GM23338 (cell line): ENCODE measurements at regions not wholly inside any gene's neighbourhood (a gene's known extent, or its start where the extent isn't known, plus 50 kb on each side); places are given as distances from the start of the nearest gene placed in this dataset.
"Not testable (repeated sequence)": the region's sequence is repeated elsewhere in the genome, so short reads cannot be mapped to it uniquely, and the experiment has no call there.

Experiments
- ATAC-seq: fragments of 200-7000 bp; cut with Tn5 transposase; 3 replicates; pipeline ENCODE4 v1.9.1; 2020
- DNase-seq: peaks from one replicate; pipeline ENCODE4 v3.0.0-alpha.2; 2015; ENCODE audit warnings: low spot score
- H2AFZ ChIP-seq: fragments of 200-600 bp; sonication (generic); 2 replicates; pipeline ENCODE4 v1.8.0; 2016; ENCODE audit warnings: antibody characterized with exemption, mild to moderate bottlenecking, moderate library complexity
- H3F3A ChIP-seq: fragments of 200-600 bp; sonication (generic); replicated peaks from 2 replicates; pipeline ENCODE4 v1.8.0; 2017; ENCODE audit warnings: antibody characterized with exemption, mixed run types, low read depth
- H3K27ac ChIP-seq: fragments of 200-600 bp; sonication (generic); 2 replicates; pipeline ENCODE4 v1.6.1; 2016; ENCODE audit warnings: low read depth
- H3K27me3 ChIP-seq: fragments of 200-600 bp; sonication (generic); 2 replicates; pipeline ENCODE4 v1.8.0; 2016; ENCODE audit warnings: mild to moderate bottlenecking, mixed run types, moderate library complexity; ENCODE audit not compliant: insufficient read depth
- H3K36me3 ChIP-seq: fragments of 200-600 bp; sonication (generic); 2 replicates; pipeline ENCODE4 v1.8.0; 2016; ENCODE audit warnings: mild to moderate bottlenecking; ENCODE audit not compliant: insufficient read depth
- H3K4me1 ChIP-seq: fragments of 200-600 bp; sonication (generic); 2 replicates; pipeline ENCODE4 v1.8.0; 2016; ENCODE audit warnings: mild to moderate bottlenecking, moderate library complexity; ENCODE audit not compliant: insufficient read depth
- H3K4me2 ChIP-seq: fragments of 200-600 bp; sonication (generic); 2 replicates; pipeline ENCODE4 v1.7.1; 2017; ENCODE audit warnings: mixed run types
- H3K4me3 ChIP-seq: fragments of 200-600 bp; sonication (generic); 2 replicates; pipeline ENCODE4 v1.6.1; 2016; ENCODE audit warnings: mixed run types
- H3K79me2 ChIP-seq: fragments of 200-600 bp; sonication (generic); replicated peaks from 2 replicates; pipeline ENCODE4 v1.8.0; 2017; ENCODE audit warnings: mild to moderate bottlenecking; ENCODE audit not compliant: insufficient read depth
- H3K9me2 ChIP-seq: fragments of 200-600 bp; sonication (generic); 2 replicates; pipeline ENCODE4 v1.8.0; 2017; ENCODE audit not compliant: insufficient read depth
- H4K20me1 ChIP-seq: fragments of 200-600 bp; sonication (generic); replicated peaks from 2 replicates; pipeline ENCODE4 v1.8.0; 2017; ENCODE audit warnings: mild to moderate bottlenecking; ENCODE audit not compliant: insufficient read depth
- H3K27ac Mint-ChIP-seq: 2 replicates; pipeline ENCODE4 v1.8.0; 2020; ENCODE audit warnings: inconsistent platforms, mild to moderate bottlenecking, moderate library complexity, mixed read lengths
- H3K27me3 Mint-ChIP-seq: 3 replicates; pipeline ENCODE4 v1.8.0; 2022; ENCODE audit warnings: low read depth, mild to moderate bottlenecking, moderate library complexity, mixed read lengths, inconsistent platforms; ENCODE audit not compliant: insufficient read depth, poor library complexity
- H3K36me3 Mint-ChIP-seq: 3 replicates; pipeline ENCODE4 v1.8.0; 2021; ENCODE audit warnings: low read depth, mild to moderate bottlenecking, inconsistent platforms, moderate library complexity, mixed read lengths
- H3K4me1 Mint-ChIP-seq: 3 replicates; pipeline ENCODE4 v1.8.0; 2020; ENCODE audit warnings: mild to moderate bottlenecking, inconsistent platforms, mixed read lengths
- H3K4me3 Mint-ChIP-seq: 3 replicates; pipeline ENCODE4 v1.8.0; 2021; ENCODE audit warnings: moderate library complexity, mild to moderate bottlenecking, inconsistent platforms, mixed read lengths
- H3K9me3 Mint-ChIP-seq: 3 replicates; pipeline ENCODE4 v1.8.0; 2020; ENCODE audit warnings: moderate library complexity, mild to moderate bottlenecking, inconsistent platforms, mixed read lengths
- EZH2 ChIP-seq: fragments of 200-600 bp; sonication (generic); IDR thresholded peaks from one replicate; pipeline ENCODE4 v1.8.0; 2017; ENCODE audit warnings: antibody characterized with exemption, mild to moderate bottlenecking, low read depth; ENCODE audit not compliant: unreplicated experiment
- EZH2phosphoT487 ChIP-seq: fragments of 200-600 bp; sonication (generic); IDR thresholded peaks from one replicate; pipeline ENCODE4 v1.8.1; 2018; ENCODE audit warnings: antibody characterized with exemption; ENCODE audit not compliant: unreplicated experiment
- TF ChIP-seq, protein P1 (sequence below): fragments of 250-450 bp; sonication (Bioruptor Pico); IDR thresholded peaks from 2 replicates; pipeline ENCODE4 v1.5.0; 2020; ENCODE audit warnings: mild to moderate bottlenecking, moderate library complexity
- TF ChIP-seq, protein P2 (sequence below): IDR thresholded peaks from 2 replicates; pipeline ENCODE4 v1.6.1; 2016; ENCODE audit warnings: antibody characterized with exemption

DNA sequence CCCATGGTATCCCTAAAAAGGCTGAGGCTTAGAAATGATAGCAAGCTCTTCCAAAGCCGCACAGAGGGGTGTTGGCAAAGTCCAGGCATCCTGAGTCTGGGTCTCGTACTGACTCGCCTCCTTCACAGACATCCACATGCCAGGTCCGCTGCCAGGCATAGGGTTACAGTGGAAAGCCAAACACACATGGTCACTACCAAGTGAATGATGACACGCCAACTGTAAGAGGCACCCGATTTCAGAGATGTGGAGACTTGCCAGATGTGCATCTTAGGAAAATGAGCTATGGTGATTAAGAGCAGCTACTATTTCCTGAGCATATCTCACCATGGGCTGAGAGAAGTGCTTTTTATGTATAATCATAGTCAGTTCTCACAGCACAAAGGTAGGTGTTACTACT, 314.9 kb downstream of the MIAT start (continued):
- TF ChIP-seq, protein P1, sequence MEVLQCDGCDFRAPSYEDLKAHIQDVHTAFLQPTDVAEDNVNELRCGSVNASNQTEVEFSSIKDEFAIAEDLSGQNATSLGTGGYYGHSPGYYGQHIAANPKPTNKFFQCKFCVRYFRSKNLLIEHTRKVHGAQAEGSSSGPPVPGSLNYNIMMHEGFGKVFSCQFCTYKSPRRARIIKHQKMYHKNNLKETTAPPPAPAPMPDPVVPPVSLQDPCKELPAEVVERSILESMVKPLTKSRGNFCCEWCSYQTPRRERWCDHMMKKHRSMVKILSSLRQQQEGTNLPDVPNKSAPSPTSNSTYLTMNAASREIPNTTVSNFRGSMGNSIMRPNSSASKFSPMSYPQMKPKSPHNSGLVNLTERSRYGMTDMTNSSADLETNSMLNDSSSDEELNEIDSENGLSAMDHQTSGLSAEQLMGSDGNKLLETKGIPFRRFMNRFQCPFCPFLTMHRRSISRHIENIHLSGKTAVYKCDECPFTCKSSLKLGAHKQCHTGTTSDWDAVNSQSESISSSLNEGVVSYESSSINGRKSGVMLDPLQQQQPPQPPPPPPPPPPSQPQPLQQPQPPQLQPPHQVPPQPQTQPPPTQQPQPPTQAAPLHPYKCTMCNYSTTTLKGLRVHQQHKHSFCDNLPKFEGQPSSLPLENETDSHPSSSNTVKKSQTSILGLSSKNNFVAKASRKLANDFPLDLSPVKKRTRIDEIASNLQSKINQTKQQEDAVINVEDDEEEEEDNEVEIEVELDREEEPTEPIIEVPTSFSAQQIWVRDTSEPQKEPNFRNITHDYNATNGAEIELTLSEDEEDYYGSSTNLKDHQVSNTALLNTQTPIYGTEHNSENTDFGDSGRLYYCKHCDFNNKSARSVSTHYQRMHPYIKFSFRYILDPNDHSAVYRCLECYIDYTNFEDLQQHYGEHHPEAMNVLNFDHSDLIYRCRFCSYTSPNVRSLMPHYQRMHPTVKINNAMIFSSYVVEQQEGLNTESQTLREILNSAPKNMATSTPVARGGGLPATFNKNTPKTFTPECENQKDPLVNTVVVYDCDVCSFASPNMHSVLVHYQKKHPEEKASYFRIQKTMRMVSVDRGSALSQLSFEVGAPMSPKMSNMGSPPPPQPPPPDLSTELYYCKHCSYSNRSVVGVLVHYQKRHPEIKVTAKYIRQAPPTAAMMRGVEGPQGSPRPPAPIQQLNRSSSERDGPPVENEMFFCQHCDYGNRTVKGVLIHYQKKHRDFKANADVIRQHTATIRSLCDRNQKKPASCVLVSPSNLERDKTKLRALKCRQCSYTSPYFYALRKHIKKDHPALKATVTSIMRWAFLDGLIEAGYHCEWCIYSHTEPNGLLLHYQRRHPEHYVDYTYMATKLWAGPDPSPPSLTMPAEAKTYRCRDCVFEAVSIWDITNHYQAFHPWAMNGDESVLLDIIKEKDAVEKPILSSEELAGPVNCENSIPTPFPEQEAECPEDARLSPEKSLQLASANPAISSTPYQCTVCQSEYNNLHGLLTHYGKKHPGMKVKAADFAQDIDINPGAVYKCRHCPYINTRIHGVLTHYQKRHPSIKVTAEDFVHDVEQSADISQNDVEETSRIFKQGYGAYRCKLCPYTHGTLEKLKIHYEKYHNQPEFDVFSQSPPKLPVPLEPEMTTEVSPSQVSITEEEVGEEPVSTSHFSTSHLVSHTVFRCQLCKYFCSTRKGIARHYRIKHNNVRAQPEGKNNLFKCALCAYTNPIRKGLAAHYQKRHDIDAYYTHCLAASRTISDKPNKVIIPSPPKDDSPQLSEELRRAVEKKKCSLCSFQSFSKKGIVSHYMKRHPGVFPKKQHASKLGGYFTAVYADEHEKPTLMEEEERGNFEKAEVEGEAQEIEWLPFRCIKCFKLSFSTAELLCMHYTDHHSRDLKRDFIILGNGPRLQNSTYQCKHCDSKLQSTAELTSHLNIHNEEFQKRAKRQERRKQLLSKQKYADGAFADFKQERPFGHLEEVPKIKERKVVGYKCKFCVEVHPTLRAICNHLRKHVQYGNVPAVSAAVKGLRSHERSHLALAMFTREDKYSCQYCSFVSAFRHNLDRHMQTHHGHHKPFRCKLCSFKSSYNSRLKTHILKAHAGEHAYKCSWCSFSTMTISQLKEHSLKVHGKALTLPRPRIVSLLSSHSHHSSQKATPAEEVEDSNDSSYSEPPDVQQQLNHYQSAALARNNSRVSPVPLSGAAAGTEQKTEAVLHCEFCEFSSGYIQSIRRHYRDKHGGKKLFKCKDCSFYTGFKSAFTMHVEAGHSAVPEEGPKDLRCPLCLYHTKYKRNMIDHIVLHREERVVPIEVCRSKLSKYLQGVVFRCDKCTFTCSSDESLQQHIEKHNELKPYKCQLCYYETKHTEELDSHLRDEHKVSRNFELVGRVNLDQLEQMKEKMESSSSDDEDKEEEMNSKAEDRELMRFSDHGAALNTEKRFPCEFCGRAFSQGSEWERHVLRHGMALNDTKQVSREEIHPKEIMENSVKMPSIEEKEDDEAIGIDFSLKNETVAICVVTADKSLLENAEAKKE = no peak

DNA sequence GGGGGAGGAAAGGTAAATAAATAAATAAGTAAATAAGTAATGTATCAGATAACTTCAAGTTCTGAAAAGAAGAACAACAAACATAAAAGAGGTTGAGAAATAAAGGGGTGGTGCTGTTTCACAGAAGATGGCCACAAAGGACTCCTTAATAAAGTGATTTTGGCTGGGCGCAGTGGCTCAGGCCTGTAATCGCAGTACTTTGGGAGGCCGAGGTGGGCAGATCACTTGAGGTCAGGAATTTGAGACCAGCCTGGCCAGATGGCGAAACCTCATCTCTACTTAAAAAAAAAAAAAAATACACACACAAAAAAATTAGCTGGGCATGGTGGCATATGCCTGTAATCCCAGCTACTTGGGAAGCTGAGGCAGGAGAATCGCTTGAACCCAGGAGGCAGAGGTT, 315.5 kb downstream of the MIAT start:
- H3K27me3 ChIP-seq, H3K27me3 Mint-ChIP-seq, H3K36me3 Mint-ChIP-seq, H2AFZ ChIP-seq, H3K4me3 Mint-ChIP-seq, DNase-seq, H3K27ac ChIP-seq, H3K9me2 ChIP-seq, H3K27ac Mint-ChIP-seq, H3K4me3 ChIP-seq, H4K20me1 ChIP-seq, H3F3A ChIP-seq, ATAC-seq, H3K9me3 Mint-ChIP-seq, H3K36me3 ChIP-seq, H3K4me1 Mint-ChIP-seq, H3K79me2 ChIP-seq, H3K4me1 ChIP-seq, H3K4me2 ChIP-seq: not testable (repeated sequence)

DNA sequence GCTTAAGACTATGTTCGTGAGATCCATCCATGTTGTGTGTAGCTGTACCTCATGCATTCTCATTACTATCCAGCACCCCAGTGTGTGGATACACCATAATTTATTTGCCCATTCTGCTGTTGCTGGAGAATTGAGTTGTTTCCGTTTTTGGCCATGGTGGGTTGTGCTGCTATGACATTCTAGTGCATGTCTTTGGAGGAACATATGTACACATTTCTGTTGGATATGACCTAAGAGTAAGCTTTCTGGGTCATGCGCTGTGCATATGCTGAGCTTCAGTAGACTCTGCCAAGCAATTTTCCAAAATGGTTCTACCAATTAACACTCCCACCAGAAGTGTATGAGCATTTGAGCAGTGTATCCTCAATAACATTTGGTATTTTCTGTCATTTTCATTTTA, 316.6 kb downstream of the MIAT start:
- no peak overlapping the region for H3K4me2 ChIP-seq
- TF ChIP-seq, protein P2, sequence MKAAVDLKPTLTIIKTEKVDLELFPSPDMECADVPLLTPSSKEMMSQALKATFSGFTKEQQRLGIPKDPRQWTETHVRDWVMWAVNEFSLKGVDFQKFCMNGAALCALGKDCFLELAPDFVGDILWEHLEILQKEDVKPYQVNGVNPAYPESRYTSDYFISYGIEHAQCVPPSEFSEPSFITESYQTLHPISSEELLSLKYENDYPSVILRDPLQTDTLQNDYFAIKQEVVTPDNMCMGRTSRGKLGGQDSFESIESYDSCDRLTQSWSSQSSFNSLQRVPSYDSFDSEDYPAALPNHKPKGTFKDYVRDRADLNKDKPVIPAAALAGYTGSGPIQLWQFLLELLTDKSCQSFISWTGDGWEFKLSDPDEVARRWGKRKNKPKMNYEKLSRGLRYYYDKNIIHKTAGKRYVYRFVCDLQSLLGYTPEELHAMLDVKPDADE = no peak
- TF ChIP-seq EZH2phosphoT487 (no peak), EZH2 (no peak)
- no peak for DNase-seq
- no peaks in the 10 kb centered on the region for H3K9me2 ChIP-seq
- Mint-ChIP-seq H3K9me3 (no peaks in the 10 kb centered on the region), H3K27ac (no peak overlapping the region), H3K27me3 (no peaks in the 10 kb centered on the region), H3K36me3 (no peaks in the 10 kb centered on the region), H3K4me3 (no peak overlapping the region), H3K4me1 (no peaks in the 10 kb centered on the region)
- H3K27me3 ChIP-seq = no peaks in the 10 kb centered on the region
- H3K36me3 ChIP-seq = no peaks in the 10 kb centered on the region
- no peaks in the 10 kb centered on the region for H3K79me2 ChIP-seq
- H3K27ac ChIP-seq = no peak overlapping the region
- no peak overlapping the region for H2AFZ ChIP-seq
- H3F3A ChIP-seq = no peaks in the 10 kb centered on the region
- no peaks in the 10 kb centered on the region for H4K20me1 ChIP-seq
- no peak overlapping the region for H3K4me3 ChIP-seq
- H3K4me1 ChIP-seq = no peaks in the 10 kb centered on the region
- ATAC-seq = no peak
